ENCODE measurements at regions not wholly inside any gene's neighbourhood (a gene's known extent, or its start where the extent isn't known, plus 50 kb on each side); places are given as distances from the start of the nearest gene placed in this dataset.

DNA sequence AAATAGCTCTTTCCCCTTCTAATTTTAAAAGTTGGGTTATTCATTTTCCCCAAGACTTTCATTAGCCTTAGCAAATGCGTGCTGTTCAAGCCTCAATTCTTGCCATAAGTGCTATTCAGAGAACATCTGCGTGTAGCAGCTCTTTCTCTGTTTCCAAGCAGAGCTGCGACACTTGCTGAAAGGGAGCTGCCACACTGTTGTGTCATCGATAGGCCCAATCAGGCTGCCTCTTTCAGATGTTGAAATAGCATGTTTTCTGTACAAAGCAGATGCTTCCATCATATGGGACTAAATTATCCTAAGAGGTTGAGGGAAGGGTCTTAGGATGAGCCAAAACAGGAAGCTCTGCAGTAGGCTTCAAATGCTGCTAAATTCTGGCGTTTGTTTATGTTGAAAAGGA, 220.9 kb upstream of the CDC14C start:
- Mint-ChIP-seq H3K27me3 (ENCODE audit: unreplicated experiment) (no peaks in the 10 kb centered on the region), H3K36me3 (ENCODE audit: low read depth, unreplicated experiment) (no peaks in the 10 kb centered on the region), H3K27ac (ENCODE audit: unreplicated experiment) (no peak overlapping the region), H3K4me3 (ENCODE audit: unreplicated experiment) (no peak overlapping the region), H3K4me1 (ENCODE audit: unreplicated experiment) (no peaks in the 10 kb centered on the region), H3K9me3 (ENCODE audit: unreplicated experiment) (no peaks in the 10 kb centered on the region)
- no peak for DNase-seq (ENCODE audit: low spot score)
- TF ChIP-seq, protein P1, sequence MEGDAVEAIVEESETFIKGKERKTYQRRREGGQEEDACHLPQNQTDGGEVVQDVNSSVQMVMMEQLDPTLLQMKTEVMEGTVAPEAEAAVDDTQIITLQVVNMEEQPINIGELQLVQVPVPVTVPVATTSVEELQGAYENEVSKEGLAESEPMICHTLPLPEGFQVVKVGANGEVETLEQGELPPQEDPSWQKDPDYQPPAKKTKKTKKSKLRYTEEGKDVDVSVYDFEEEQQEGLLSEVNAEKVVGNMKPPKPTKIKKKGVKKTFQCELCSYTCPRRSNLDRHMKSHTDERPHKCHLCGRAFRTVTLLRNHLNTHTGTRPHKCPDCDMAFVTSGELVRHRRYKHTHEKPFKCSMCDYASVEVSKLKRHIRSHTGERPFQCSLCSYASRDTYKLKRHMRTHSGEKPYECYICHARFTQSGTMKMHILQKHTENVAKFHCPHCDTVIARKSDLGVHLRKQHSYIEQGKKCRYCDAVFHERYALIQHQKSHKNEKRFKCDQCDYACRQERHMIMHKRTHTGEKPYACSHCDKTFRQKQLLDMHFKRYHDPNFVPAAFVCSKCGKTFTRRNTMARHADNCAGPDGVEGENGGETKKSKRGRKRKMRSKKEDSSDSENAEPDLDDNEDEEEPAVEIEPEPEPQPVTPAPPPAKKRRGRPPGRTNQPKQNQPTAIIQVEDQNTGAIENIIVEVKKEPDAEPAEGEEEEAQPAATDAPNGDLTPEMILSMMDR (IDR thresholded peaks at IDR 0.05; ENCODE audit: unreplicated experiment) = no peak

DNA sequence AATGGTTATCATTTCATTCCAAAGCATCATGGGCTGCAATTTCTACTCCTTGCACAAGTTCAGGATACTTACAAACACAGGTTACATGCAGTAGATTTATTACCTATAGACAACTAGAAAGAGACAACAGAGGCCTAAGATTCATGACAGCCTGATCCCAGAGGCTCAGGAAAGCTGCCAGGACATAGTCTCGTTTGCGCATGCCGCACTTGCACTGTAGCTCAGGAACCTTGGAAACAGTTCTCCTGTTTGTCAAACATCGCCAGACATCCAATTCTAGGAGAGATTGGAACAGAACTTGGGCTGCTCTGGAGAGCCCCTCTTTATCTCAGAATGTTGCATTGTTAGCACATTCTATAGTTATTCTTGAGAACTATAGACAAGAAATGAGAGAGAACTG, 216.2 kb upstream of the CDC14C start:
- DNase-seq (ENCODE audit: low spot score) = no peak
- Mint-ChIP-seq H3K27ac (ENCODE audit: unreplicated experiment) (no peak overlapping the region), H3K27me3 (ENCODE audit: unreplicated experiment) (no peaks in the 10 kb centered on the region), H3K4me1 (ENCODE audit: unreplicated experiment) (no peaks in the 10 kb centered on the region), H3K9me3 (ENCODE audit: unreplicated experiment) (no peaks in the 10 kb centered on the region), H3K36me3 (ENCODE audit: low read depth, unreplicated experiment) (no peaks in the 10 kb centered on the region), H3K4me3 (ENCODE audit: unreplicated experiment) (no peak overlapping the region)
- TF ChIP-seq, protein P1 (IDR thresholded peaks at IDR 0.05; ENCODE audit: unreplicated experiment) = no peak

DNA sequence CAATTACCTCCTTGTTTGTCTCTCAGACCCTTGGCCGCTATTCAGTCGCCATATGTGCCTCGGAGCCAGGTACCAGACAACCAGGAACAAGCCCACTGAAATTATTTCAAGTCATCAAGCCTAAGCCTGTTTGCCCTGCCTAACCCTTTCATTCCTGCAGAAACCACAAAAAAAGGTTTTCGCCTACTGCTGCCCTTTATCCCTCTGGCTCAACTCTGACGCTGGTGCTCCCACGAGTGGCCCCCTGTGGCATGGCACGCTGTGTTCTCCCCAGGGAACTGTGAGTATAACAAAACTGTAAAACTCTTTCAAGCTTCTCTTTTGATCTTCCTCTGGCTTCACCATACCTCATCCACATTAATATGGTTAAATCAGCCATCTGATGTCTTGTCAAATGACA, 215.7 kb upstream of the CDC14C start:
- H3K27me3 Mint-ChIP-seq (ENCODE audit: unreplicated experiment) = no peaks in the 10 kb centered on the region
- TF ChIP-seq, protein P1 (IDR thresholded peaks at IDR 0.05; ENCODE audit: unreplicated experiment) = no peak
- H3K36me3 Mint-ChIP-seq (ENCODE audit: low read depth, unreplicated experiment) = no peaks in the 10 kb centered on the region
- H3K9me3 Mint-ChIP-seq (ENCODE audit: unreplicated experiment) = no peaks in the 10 kb centered on the region
- no peaks in the 10 kb centered on the region for H3K4me1 Mint-ChIP-seq (ENCODE audit: unreplicated experiment)
- DNase-seq (ENCODE audit: low spot score) = no peak
- H3K27ac Mint-ChIP-seq (ENCODE audit: unreplicated experiment) = no peak overlapping the region
- no peak overlapping the region for H3K4me3 Mint-ChIP-seq (ENCODE audit: unreplicated experiment)

DNA sequence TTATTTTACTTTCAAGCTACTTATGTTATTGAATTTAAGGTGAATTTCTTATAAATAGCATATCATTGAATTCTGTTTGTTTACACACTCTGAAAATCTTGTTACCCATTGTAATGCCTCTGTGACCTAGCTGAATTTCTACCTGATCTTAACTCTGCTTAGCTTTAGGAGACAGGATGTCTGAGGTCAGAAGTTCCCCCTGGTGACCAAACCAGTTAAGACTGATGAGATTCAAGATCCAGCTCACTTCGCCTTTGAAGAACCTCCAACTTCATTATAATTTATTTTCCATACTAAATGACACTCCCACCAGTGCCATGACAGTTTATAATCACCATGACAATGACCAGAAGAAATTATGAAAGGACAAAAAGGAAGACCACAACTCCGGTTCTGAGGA, 213.4 kb upstream of the CDC14C start:
- no peak for DNase-seq (ENCODE audit: low spot score)
- H3K9me3 Mint-ChIP-seq (ENCODE audit: unreplicated experiment) = no peaks in the 10 kb centered on the region
- TF ChIP-seq, protein P1 (IDR thresholded peaks at IDR 0.05; ENCODE audit: unreplicated experiment) = no peak
- no peak overlapping the region for H3K27ac Mint-ChIP-seq (ENCODE audit: unreplicated experiment)
- no peaks in the 10 kb centered on the region for H3K36me3 Mint-ChIP-seq (ENCODE audit: low read depth, unreplicated experiment)
- H3K4me1 Mint-ChIP-seq (ENCODE audit: unreplicated experiment) = no peaks in the 10 kb centered on the region
- H3K27me3 Mint-ChIP-seq (ENCODE audit: unreplicated experiment) = no peaks in the 10 kb centered on the region
- H3K4me3 Mint-ChIP-seq (ENCODE audit: unreplicated experiment) = no peak overlapping the region

DNA sequence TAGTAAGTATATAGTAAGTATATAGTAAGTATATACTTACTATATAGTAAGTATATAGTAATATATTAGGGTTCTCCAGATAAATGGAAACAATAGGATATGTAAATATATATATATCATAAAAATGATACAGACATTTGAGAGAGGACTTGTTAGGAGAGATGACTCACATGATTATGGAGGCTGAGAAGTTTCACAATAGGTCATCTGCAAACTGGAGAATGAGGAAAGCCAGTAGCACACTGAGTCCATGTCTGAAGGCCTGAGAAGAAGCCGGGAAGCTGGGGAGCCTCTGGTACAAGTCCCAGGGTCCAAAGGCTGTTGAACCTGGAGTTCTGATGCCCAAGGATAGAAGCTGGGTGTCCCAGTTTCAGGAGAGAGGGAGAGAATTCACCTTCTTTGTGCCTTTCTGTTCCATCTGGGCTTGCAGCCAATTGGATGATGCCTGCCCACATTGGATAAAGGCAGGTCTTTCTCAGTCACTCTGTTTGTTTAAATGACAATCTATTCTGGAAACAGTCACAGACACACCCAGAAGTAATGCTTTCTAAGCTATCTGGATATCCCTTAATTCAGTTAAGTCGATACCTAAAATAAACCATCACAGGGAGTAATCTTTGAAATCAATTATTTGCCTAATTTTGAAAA, 205.5 kb upstream of the CDC14C start:
- Mint-ChIP-seq H3K36me3 (ENCODE audit: low read depth, unreplicated experiment) (no peaks in the 10 kb centered on the region), H3K27me3 (ENCODE audit: unreplicated experiment) (peaks cover 1% of the 10 kb centered on the region), H3K9me3 (ENCODE audit: unreplicated experiment) (no peaks in the 10 kb centered on the region), H3K27ac (ENCODE audit: unreplicated experiment) (no peak overlapping the region), H3K4me3 (ENCODE audit: unreplicated experiment) (no peak overlapping the region), H3K4me1 (ENCODE audit: unreplicated experiment) (no peaks in the 10 kb centered on the region)
- TF ChIP-seq, protein P1 (IDR thresholded peaks at IDR 0.05; ENCODE audit: unreplicated experiment) = no peak
- DNase-seq (ENCODE audit: low spot score) = no peak
